ENCODE measurements at regions not wholly inside any gene's neighbourhood (a gene's known extent, or its start where the extent isn't known, plus 50 kb on each side); places are given as distances from the start of the nearest gene placed in this dataset.

GRCh38 chr10:53624722-53625121 lies 852.1 kb upstream of the MBL2 start:
- TF ChIP-seq EZH2 (IDR thresholded peaks at IDR 0.05; ENCODE audit: borderline replicate concordance, low read length): no peak
- TF ChIP-seq, protein P1, sequence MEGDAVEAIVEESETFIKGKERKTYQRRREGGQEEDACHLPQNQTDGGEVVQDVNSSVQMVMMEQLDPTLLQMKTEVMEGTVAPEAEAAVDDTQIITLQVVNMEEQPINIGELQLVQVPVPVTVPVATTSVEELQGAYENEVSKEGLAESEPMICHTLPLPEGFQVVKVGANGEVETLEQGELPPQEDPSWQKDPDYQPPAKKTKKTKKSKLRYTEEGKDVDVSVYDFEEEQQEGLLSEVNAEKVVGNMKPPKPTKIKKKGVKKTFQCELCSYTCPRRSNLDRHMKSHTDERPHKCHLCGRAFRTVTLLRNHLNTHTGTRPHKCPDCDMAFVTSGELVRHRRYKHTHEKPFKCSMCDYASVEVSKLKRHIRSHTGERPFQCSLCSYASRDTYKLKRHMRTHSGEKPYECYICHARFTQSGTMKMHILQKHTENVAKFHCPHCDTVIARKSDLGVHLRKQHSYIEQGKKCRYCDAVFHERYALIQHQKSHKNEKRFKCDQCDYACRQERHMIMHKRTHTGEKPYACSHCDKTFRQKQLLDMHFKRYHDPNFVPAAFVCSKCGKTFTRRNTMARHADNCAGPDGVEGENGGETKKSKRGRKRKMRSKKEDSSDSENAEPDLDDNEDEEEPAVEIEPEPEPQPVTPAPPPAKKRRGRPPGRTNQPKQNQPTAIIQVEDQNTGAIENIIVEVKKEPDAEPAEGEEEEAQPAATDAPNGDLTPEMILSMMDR (IDR thresholded peaks at IDR 0.05; ENCODE audit: low read length): no peak
- no peak overlapping the region for H3K4me2 ChIP-seq (ENCODE audit: low read length)
- no peaks in the 10 kb centered on the region for H3K9me2 ChIP-seq (ENCODE audit: low read depth, low read length)
- H3K27ac ChIP-seq (ENCODE audit: low read depth, low read length, poor library complexity, severe bottlenecking): no peak overlapping the region
- no peak overlapping the region for H3K4me3 ChIP-seq (ENCODE audit: low read depth, low read length, poor library complexity, severe bottlenecking)
- H3K27me3 ChIP-seq (ENCODE audit: insufficient read depth, low read length): no peaks in the 10 kb centered on the region
- no peak overlapping the region for H2AFZ ChIP-seq (ENCODE audit: low read length)
- no peak overlapping the region for H3K9ac ChIP-seq (ENCODE audit: low read length)
- H4K20me1 ChIP-seq (ENCODE audit: insufficient read depth, low read length): no peaks in the 10 kb centered on the region
- no peaks in the 10 kb centered on the region for H3F3A ChIP-seq (ENCODE audit: insufficient read depth, low read length)
- H3K36me3 ChIP-seq (ENCODE audit: insufficient read depth, low read length): no peaks in the 10 kb centered on the region
- no peaks in the 10 kb centered on the region for H3K79me2 ChIP-seq (ENCODE audit: insufficient read depth, low read length)
- no peaks in the 10 kb centered on the region for H3K4me1 ChIP-seq (ENCODE audit: insufficient read depth, low read length, severe bottlenecking)
- no peaks in the 10 kb centered on the region for H3K9me3 ChIP-seq (ENCODE audit: low read length)

- Histone ChIP-seq H3K4me2 (ENCODE audit: low read length) (no peak overlapping the region), H3K9me2 (ENCODE audit: low read depth, low read length) (no peaks in the 10 kb centered on the region), H3K27ac (ENCODE audit: low read depth, low read length, poor library complexity, severe bottlenecking) (no peak overlapping the region), H3K9me3 (ENCODE audit: low read length) (no peaks in the 10 kb centered on the region), H3K79me2 (ENCODE audit: insufficient read depth, low read length) (no peaks in the 10 kb centered on the region), H3K4me3 (ENCODE audit: low read depth, low read length, poor library complexity, severe bottlenecking) (no peak overlapping the region), H3K27me3 (ENCODE audit: insufficient read depth, low read length) (no peaks in the 10 kb centered on the region), H3K36me3 (ENCODE audit: insufficient read depth, low read length) (no peaks in the 10 kb centered on the region), H3F3A (ENCODE audit: insufficient read depth, low read length) (no peaks in the 10 kb centered on the region), H2AFZ (ENCODE audit: low read length) (no peak overlapping the region), H3K4me1 (ENCODE audit: insufficient read depth, low read length, severe bottlenecking) (no peaks in the 10 kb centered on the region), H3K9ac (ENCODE audit: low read length) (no peak overlapping the region), H4K20me1 (ENCODE audit: insufficient read depth, low read length) (no peaks in the 10 kb centered on the region)
- TF ChIP-seq, protein P1 (IDR thresholded peaks at IDR 0.05; ENCODE audit: low read length): no peak
These were observed 849.6 kb upstream of the MBL2 start for GRCh38 chr10:53622201-53622600.

GRCh38 chr10:53619671-53620070 lies 847.1 kb upstream of the MBL2 start:
- Histone ChIP-seq H3K36me3 (ENCODE audit: insufficient read depth, low read length) (no peaks in the 10 kb centered on the region), H3K9me3 (ENCODE audit: low read length) (no peaks in the 10 kb centered on the region), H4K20me1 (ENCODE audit: insufficient read depth, low read length) (no peaks in the 10 kb centered on the region), H3K4me1 (ENCODE audit: insufficient read depth, low read length, severe bottlenecking) (no peaks in the 10 kb centered on the region), H3K9ac (ENCODE audit: low read length) (no peak overlapping the region), H3K27ac (ENCODE audit: low read depth, low read length, poor library complexity, severe bottlenecking) (no peak overlapping the region), H3F3A (ENCODE audit: insufficient read depth, low read length) (no peaks in the 10 kb centered on the region), H3K4me3 (ENCODE audit: low read depth, low read length, poor library complexity, severe bottlenecking) (no peak overlapping the region), H3K4me2 (ENCODE audit: low read length) (no peak overlapping the region), H3K9me2 (ENCODE audit: low read depth, low read length) (no peaks in the 10 kb centered on the region), H3K79me2 (ENCODE audit: insufficient read depth, low read length) (no peaks in the 10 kb centered on the region), H2AFZ (ENCODE audit: low read length) (no peak overlapping the region), H3K27me3 (ENCODE audit: insufficient read depth, low read length) (no peaks in the 10 kb centered on the region)
- TF ChIP-seq, protein P1 (IDR thresholded peaks at IDR 0.05; ENCODE audit: low read length): no peak
- TF ChIP-seq EZH2 (IDR thresholded peaks at IDR 0.05; ENCODE audit: borderline replicate concordance, low read length): no peak

All from OCI-LY1 (cell line).